ENCODE measurements at regions not wholly inside any gene's neighbourhood (a gene's known extent, or its start where the extent isn't known, plus 50 kb on each side); places are given as distances from the start of the nearest gene placed in this dataset.

- TF ChIP-seq EZH2 (IDR thresholded peaks at IDR 0.05; ENCODE audit: low read depth) (no peak), CTCF (conservative IDR thresholded peaks at IDR 0.05) (no peak)
- Histone ChIP-seq H3K27me3 (ENCODE audit: insufficient read depth, low read depth) (0 out of 2 replicates have a peak, but pooled peaks cover 3% of the 10 kb centered on the region), H3K36me3 (ENCODE audit: low read depth) (no peaks in the 10 kb centered on the region), H3K4me3 (no peak overlapping the region), H3K27ac (no peak overlapping the region), H2AFZ (no peak overlapping the region), H3F3A (ENCODE audit: insufficient read depth, low read depth) (no peaks in the 10 kb centered on the region), H3K9me3 (ENCODE audit: insufficient read depth, low read depth) (no peaks in the 10 kb centered on the region), H3K4me2 (no peak overlapping the region), H3K79me2 (ENCODE audit: low read depth) (no peaks in the 10 kb centered on the region), H3K9me2 (ENCODE audit: insufficient read depth) (no peaks in the 10 kb centered on the region), H3K4me1 (replicated peaks; ENCODE audit: insufficient read depth) (no peaks in the 10 kb centered on the region), H4K20me1 (ENCODE audit: insufficient read depth) (no peaks in the 10 kb centered on the region)
- DNase-seq, result no peak
- intact Hi-C loops (cut with micrococcal nuclease; ENCODE audit: unreplicated experiment), result no loop called here
- BruUV-seq (replicated peaks), result no TSS peak
- CTCF ChIA-PET, result no interaction called here
- POLR2A ChIA-PET (ENCODE audit: unreplicated experiment), result no interaction called here
Measured at GRCh38 chr7:49453486-49453885, 320.0 kb upstream of the VWC2 start.

GRCh38 chr7:49479441-49479840 lies 294.0 kb upstream of the VWC2 start:
- Histone ChIP-seq H3K9me2 (ENCODE audit: insufficient read depth) (no peaks in the 10 kb centered on the region), H3K9me3 (ENCODE audit: insufficient read depth, low read depth) (no peaks in the 10 kb centered on the region), H3K4me2 (no peak overlapping the region), H3F3A (ENCODE audit: insufficient read depth, low read depth) (no peaks in the 10 kb centered on the region), H3K79me2 (ENCODE audit: low read depth) (no peaks in the 10 kb centered on the region), H3K27me3 (ENCODE audit: insufficient read depth, low read depth) (no peaks in the 10 kb centered on the region), H3K36me3 (ENCODE audit: low read depth) (no peaks in the 10 kb centered on the region), H3K27ac (no peak overlapping the region), H3K4me3 (no peak overlapping the region), H2AFZ (no peak overlapping the region), H3K4me1 (replicated peaks; ENCODE audit: insufficient read depth) (no peaks in the 10 kb centered on the region), H4K20me1 (ENCODE audit: insufficient read depth) (no peaks in the 10 kb centered on the region)
- POLR2A ChIA-PET (ENCODE audit: unreplicated experiment), result no interaction called here
- CTCF ChIA-PET, result no interaction called here
- TF ChIP-seq CTCF (conservative IDR thresholded peaks at IDR 0.05) (no peak), EZH2 (IDR thresholded peaks at IDR 0.05; ENCODE audit: low read depth) (no peak)
- no TSS peak for BruUV-seq (replicated peaks)
- DNase-seq, result no peak
- intact Hi-C loops (cut with micrococcal nuclease; ENCODE audit: unreplicated experiment), result no loop called here

DNA sequence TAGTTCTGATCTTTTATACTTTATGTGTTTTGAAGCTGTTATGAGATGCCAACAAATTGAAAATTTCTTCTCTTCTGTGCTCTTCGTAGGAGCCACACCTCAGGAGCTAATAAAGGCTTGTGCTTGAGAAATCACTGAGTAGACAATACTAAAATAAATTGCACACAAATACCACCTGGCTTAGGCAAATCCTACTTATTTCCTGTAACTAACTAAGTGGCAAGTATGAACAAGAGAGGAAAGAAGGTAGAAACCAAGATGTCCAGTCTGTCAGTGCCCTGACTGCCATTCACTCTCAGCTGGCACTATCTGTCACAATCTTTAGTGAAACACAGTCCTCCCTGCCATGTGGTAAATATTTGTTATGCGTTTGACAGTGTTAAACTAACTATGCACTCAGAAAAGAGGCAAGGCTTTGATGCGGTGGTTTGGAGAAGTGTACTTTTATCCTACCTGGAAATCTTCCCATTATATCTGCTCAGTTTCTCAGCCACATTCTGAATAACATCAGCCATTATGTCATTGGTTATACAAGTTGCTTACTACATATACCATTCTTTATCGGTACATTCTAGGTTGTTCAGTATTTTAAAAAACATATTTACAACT lies 293.4 kb upstream of the VWC2 start:
- Histone ChIP-seq H3K4me2 (no peak overlapping the region), H3K79me2 (ENCODE audit: low read depth) (no peaks in the 10 kb centered on the region), H2AFZ (no peak overlapping the region), H3K36me3 (ENCODE audit: low read depth) (no peaks in the 10 kb centered on the region), H3F3A (ENCODE audit: insufficient read depth, low read depth) (no peaks in the 10 kb centered on the region), H3K9me2 (ENCODE audit: insufficient read depth) (no peaks in the 10 kb centered on the region), H3K4me1 (replicated peaks; ENCODE audit: insufficient read depth) (no peaks in the 10 kb centered on the region), H3K27me3 (ENCODE audit: insufficient read depth, low read depth) (no peaks in the 10 kb centered on the region), H3K9me3 (ENCODE audit: insufficient read depth, low read depth) (no peaks in the 10 kb centered on the region), H3K4me3 (no peak overlapping the region), H3K27ac (no peak overlapping the region), H4K20me1 (ENCODE audit: insufficient read depth) (no peaks in the 10 kb centered on the region)
- no TSS peak for BruUV-seq (replicated peaks)
- TF ChIP-seq EZH2 (IDR thresholded peaks at IDR 0.05; ENCODE audit: low read depth) (no peak), CTCF (conservative IDR thresholded peaks at IDR 0.05) (no peak)
- POLR2A ChIA-PET (ENCODE audit: unreplicated experiment), result no interaction called here
- no peak for DNase-seq
- intact Hi-C loops (cut with micrococcal nuclease; ENCODE audit: unreplicated experiment), result no loop called here
- CTCF ChIA-PET, result no interaction called here

Data from PC-9 (cell line).